ENCODE measurements at regions not wholly inside any gene's neighbourhood (a gene's known extent, or its start where the extent isn't known, plus 50 kb on each side); places are given as distances from the start of the nearest gene placed in this dataset.
"Not testable (repeated sequence)": the region's sequence is repeated elsewhere in the genome, so short reads cannot be mapped to it uniquely, and the experiment has no call there.

GRCh38 chr6:81049425-81050042 is 702.9 kb downstream of the TENT5A start:
- TF ChIP-seq FOXP2 (optimal IDR thresholded peaks at IDR 0.05; ENCODE audit: control extremely low read depth, extremely low read length, insufficient read depth) (no peak), POLR2AphosphoS5 (IDR thresholded peaks at IDR 0.05; ENCODE audit: borderline replicate concordance, low read depth, low read length) (no peak), EZH2 (IDR thresholded peaks at IDR 0.05) (no peak)
- Histone ChIP-seq H3K9ac (ENCODE audit: insufficient read length) (no peak overlapping the region), H3K27ac (no peak overlapping the region), H3K36me3 (ENCODE audit: insufficient read depth, low read length) (no peaks in the 10 kb centered on the region), H3K4me3 (no peak overlapping the region), H3K9me3 (ENCODE audit: low read depth, low read length) (no peaks in the 10 kb centered on the region; the same call in 1 of the 2 replicates)
- DNase-seq (ENCODE audit: low read depth, low spot score) = no peak

DNA sequence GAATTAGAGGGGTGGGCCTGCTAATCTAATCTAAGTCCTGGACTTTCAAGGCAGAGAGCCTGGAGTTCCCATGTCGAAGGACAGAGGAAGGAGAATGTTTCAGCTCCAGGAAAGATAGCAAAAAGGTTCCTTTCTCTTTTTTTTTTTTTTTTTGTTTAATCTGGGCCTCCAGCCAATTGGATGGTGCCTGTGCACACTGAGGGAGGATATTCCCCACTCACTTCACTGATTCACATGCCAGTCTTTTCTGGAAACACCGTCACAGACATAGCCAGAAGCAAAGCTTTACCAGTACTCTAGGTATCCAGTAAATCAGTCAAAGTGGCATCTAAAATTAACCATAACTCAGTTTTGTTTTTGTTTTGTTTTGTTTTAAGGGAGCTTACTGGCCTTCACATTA is 721.1 kb downstream of the TENT5A start:
- Histone ChIP-seq H3K36me3 (ENCODE audit: insufficient read depth, low read length) (no peaks in the 10 kb centered on the region), H3K9ac (ENCODE audit: insufficient read length) (no peak overlapping the region), H3K27ac (no peak overlapping the region), H3K4me3 (no peak overlapping the region), H3K9me3 (ENCODE audit: low read depth, low read length) (no peaks in the 10 kb centered on the region)
- no peak for DNase-seq (ENCODE audit: low read depth, low spot score)
- no peak for TF ChIP-seq POLR2AphosphoS5 (IDR thresholded peaks at IDR 0.05; ENCODE audit: borderline replicate concordance, low read depth, low read length)
- no peak for TF ChIP-seq FOXP2 (optimal IDR thresholded peaks at IDR 0.05; ENCODE audit: control extremely low read depth, extremely low read length, insufficient read depth)
- TF ChIP-seq EZH2 (IDR thresholded peaks at IDR 0.05) = no peak

GRCh38 chr6:81026041-81026553 is 726.4 kb downstream of the TENT5A start:
- Histone ChIP-seq H3K4me3 (no peak overlapping the region), H3K9ac (ENCODE audit: insufficient read length) (no peak overlapping the region), H3K27ac (no peak overlapping the region), H3K36me3 (ENCODE audit: insufficient read depth, low read length) (no peaks in the 10 kb centered on the region), H3K9me3 (ENCODE audit: low read depth, low read length) (peaks cover 7% of the 10 kb centered on the region)
- no peak for TF ChIP-seq FOXP2 (optimal IDR thresholded peaks at IDR 0.05; ENCODE audit: control extremely low read depth, extremely low read length, insufficient read depth)
- TF ChIP-seq EZH2 (IDR thresholded peaks at IDR 0.05) = no peak
- no peak for TF ChIP-seq POLR2AphosphoS5 (IDR thresholded peaks at IDR 0.05; ENCODE audit: borderline replicate concordance, low read depth, low read length)
- no peak for DNase-seq (ENCODE audit: low read depth, low spot score)

- Histone ChIP-seq H3K27ac (no peak overlapping the region), H3K36me3 (ENCODE audit: insufficient read depth, low read length) (no peaks in the 10 kb centered on the region), H3K9me3 (ENCODE audit: low read depth, low read length) (peaks cover 7% of the 10 kb centered on the region), H3K4me3 (no peak overlapping the region), H3K9ac (ENCODE audit: insufficient read length) (no peak overlapping the region)
- no peak for DNase-seq (ENCODE audit: low read depth, low spot score)
- TF ChIP-seq FOXP2 (optimal IDR thresholded peaks at IDR 0.05; ENCODE audit: control extremely low read depth, extremely low read length, insufficient read depth) (no peak), POLR2AphosphoS5 (IDR thresholded peaks at IDR 0.05; ENCODE audit: borderline replicate concordance, low read depth, low read length) (no peak), EZH2 (IDR thresholded peaks at IDR 0.05) (no peak)
Measured at GRCh38 chr6:81023709-81024108, 728.8 kb downstream of the TENT5A start.

DNA sequence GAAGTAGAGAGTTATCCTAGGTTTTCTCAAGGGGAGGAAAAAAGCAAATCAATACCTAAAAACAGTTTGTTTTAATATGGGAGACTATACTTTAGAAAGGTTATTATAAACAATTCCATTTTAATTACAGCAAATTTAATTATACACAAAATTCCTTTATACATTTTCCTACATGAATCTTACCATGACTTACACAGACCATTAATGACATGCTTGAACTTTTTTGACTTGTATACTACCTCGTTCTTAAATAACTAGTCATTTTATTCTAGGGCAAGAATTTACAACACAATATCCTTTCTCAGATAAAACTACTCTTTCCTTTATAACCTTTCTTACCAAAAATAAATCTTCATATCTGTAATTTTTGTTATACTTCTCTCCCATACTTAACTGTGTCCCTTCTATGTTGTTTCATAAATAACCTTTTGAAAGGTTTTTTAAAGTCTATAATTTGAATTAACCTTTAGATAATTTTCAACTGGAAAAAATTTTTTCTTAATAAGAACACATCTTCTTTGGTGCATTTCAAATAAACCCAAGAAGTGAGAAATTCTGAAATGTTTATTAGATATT is 729.4 kb downstream of the TENT5A start:
- Histone ChIP-seq H3K27ac (no peak overlapping the region), H3K4me3 (no peak overlapping the region), H3K36me3 (ENCODE audit: insufficient read depth, low read length) (no peaks in the 10 kb centered on the region), H3K9ac (ENCODE audit: insufficient read length) (no peak overlapping the region), H3K9me3 (ENCODE audit: low read depth, low read length) (peaks cover 7% of the 10 kb centered on the region)
- no peak for TF ChIP-seq FOXP2 (optimal IDR thresholded peaks at IDR 0.05; ENCODE audit: control extremely low read depth, extremely low read length, insufficient read depth)
- TF ChIP-seq POLR2AphosphoS5 (IDR thresholded peaks at IDR 0.05; ENCODE audit: borderline replicate concordance, low read depth, low read length) = no peak
- TF ChIP-seq EZH2 (IDR thresholded peaks at IDR 0.05) = no peak
- peak; percentile 16 for DNase-seq (ENCODE audit: low read depth, low spot score)

DNA sequence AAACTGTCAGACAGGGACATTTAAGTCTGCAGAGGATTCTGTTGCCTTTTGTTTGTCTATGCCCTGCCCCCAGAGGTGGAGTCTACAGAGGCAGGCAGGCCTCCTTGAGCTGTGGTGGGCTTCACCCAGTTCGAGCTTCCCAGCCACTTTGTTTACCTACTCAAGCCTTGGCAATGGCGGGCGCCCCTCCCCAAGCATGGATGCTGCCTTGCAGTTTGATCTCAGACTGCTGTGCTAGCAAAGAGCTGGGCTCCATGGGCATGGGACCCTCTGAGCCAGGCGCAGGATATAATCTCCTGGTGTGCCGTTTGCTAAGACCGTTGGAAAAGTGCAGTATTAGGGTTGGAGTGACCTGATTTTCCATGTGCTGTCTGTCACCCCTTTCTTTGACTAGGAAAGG is 734.9 kb downstream of the TENT5A start:
- H3K27ac ChIP-seq; H3K9ac ChIP-seq (ENCODE audit: insufficient read length); H3K9me3 ChIP-seq (ENCODE audit: low read depth, low read length); H3K36me3 ChIP-seq (ENCODE audit: insufficient read depth, low read length); H3K4me3 ChIP-seq; DNase-seq (ENCODE audit: low read depth, low spot score): not testable (repeated sequence)

DNA sequence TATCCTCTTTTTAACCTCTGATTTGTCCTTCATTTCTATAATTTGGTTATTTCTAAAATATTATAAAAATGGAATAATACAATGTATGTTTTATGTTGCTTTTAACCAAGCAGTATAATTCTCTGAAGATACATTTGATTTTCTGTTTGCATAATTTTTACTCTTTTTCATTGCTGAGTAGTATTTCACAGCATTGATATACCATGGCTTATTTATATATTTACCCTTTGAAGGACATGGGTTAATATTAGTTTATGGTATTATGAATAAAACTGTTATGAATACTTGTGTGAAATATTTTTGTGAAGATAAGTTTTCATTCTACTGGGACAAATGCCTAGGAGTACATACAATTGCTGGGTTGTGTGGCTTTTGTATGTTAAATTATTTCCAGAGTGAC is 748.6 kb downstream of the TENT5A start:
- no peak for DNase-seq (ENCODE audit: low read depth, low spot score)
- Histone ChIP-seq H3K9ac (ENCODE audit: insufficient read length) (no peak overlapping the region), H3K27ac (no peak overlapping the region), H3K9me3 (ENCODE audit: low read depth, low read length) (no peaks in the 10 kb centered on the region), H3K4me3 (no peak overlapping the region), H3K36me3 (ENCODE audit: insufficient read depth, low read length) (no peaks in the 10 kb centered on the region)
- TF ChIP-seq POLR2AphosphoS5 (IDR thresholded peaks at IDR 0.05; ENCODE audit: borderline replicate concordance, low read depth, low read length) = no peak
- TF ChIP-seq EZH2 (IDR thresholded peaks at IDR 0.05) = no peak
- no peak for TF ChIP-seq FOXP2 (optimal IDR thresholded peaks at IDR 0.05; ENCODE audit: control extremely low read depth, extremely low read length, insufficient read depth)

DNA sequence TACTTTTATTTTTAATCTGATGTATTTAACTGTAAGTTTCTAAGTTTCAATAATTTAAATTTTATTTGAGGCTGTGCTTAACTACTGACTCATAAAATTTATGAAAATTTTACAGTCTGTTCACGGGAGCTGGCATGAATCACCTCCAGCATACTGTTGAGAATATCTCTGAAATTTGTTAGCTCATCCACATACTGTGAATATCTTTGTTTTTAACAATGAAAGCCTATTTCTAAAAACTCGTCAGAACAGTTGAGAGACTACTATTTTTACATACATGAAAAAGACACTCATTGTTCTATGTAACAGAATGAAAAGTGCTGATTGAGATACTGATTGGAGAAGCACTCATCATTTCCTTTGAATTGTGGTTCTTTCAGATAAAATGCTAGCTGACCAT is 749.3 kb downstream of the TENT5A start:
- Histone ChIP-seq H3K36me3 (ENCODE audit: insufficient read depth, low read length) (no peaks in the 10 kb centered on the region), H3K9ac (ENCODE audit: insufficient read length) (no peak overlapping the region), H3K9me3 (ENCODE audit: low read depth, low read length) (no peaks in the 10 kb centered on the region), H3K4me3 (no peak overlapping the region), H3K27ac (no peak overlapping the region)
- no peak for DNase-seq (ENCODE audit: low read depth, low spot score)
- TF ChIP-seq EZH2 (IDR thresholded peaks at IDR 0.05) (no peak), FOXP2 (optimal IDR thresholded peaks at IDR 0.05; ENCODE audit: control extremely low read depth, extremely low read length, insufficient read depth) (no peak), POLR2AphosphoS5 (IDR thresholded peaks at IDR 0.05; ENCODE audit: borderline replicate concordance, low read depth, low read length) (no peak)

- TF ChIP-seq FOXP2 (optimal IDR thresholded peaks at IDR 0.05; ENCODE audit: control extremely low read depth, extremely low read length, insufficient read depth) (no peak), EZH2 (IDR thresholded peaks at IDR 0.05) (no peak), POLR2AphosphoS5 (IDR thresholded peaks at IDR 0.05; ENCODE audit: borderline replicate concordance, low read depth, low read length) (no peak)
- Histone ChIP-seq H3K36me3 (ENCODE audit: insufficient read depth, low read length) (no peaks in the 10 kb centered on the region), H3K9ac (ENCODE audit: insufficient read length) (no peak overlapping the region), H3K4me3 (no peak overlapping the region), H3K27ac (no peak overlapping the region), H3K9me3 (ENCODE audit: low read depth, low read length) (no peaks in the 10 kb centered on the region)
- DNase-seq (ENCODE audit: low read depth, low spot score) = no peak
Measured at GRCh38 chr6:81002126-81002525, 750.4 kb downstream of the TENT5A start.
